Kidney tubule cell (primary cell): ENCODE measurements at regions not wholly inside any gene's neighbourhood (a gene's known extent, or its start where the extent isn't known, plus 50 kb on each side); places are given as distances from the start of the nearest gene placed in this dataset.

Source experiments
- DNase-seq: peaks from one replicate; pipeline ENCODE4 v3.0.0-alpha.2; 2018; ENCODE audit warnings: low spot score

GRCh38 chr2:26530696-26531095, 52.8 kb upstream of the OTOF start:
- peak; percentile 7 for DNase-seq

- no peak for DNase-seq
Measured at GRCh38 chr2:26530240-26530540, 52.3 kb upstream of the OTOF start.

GRCh38 chr2:26529406-26530239, 51.7 kb upstream of the OTOF start:
- DNase-seq: no peak

DNA sequence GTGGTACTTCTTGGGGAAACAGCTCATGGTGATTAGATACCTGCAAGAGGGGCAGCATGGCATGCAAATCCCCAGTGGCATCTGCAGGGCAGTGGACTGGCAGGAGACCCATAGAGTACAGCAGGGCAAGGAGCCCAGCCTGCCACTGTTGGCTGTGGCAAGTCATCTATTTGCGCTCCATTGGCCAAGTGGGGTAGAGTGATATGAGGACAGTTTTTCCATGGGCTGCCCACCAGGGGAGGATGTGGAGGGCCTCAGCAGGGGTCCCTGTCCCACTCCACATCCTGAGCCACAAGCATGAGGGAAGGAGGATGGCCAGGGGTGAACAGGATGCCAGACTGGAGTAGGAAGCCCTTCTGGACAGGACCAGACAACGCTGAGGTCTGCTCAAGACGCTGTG, 50.9 kb upstream of the OTOF start:
- DNase-seq: no peak

GRCh38 chr2:26527726-26528585, 50.0 kb upstream of the OTOF start:
- DNase-seq: no peak
